ENCODE measurements at regions not wholly inside any gene's neighbourhood (a gene's known extent, or its start where the extent isn't known, plus 50 kb on each side); places are given as distances from the start of the nearest gene placed in this dataset.

- DNase-seq (ENCODE audit: low spot score) = no peak
These were observed 242.9 kb downstream of the HAUS1 start for GRCh38 chr18:46346896-46347630.

GRCh38 chr18:46350598-46351159 lies 246.5 kb downstream of the HAUS1 start:
- DNase-seq (ENCODE audit: low spot score) = no peak

- no peak for DNase-seq (ENCODE audit: low spot score)
These were observed 248.5 kb downstream of the HAUS1 start for GRCh38 chr18:46352520-46353250.

GRCh38 chr18:46353460-46353859 lies 249.3 kb downstream of the HAUS1 start:
- no peak for DNase-seq (ENCODE audit: low spot score)

- no peak for DNase-seq (ENCODE audit: low spot score)
These were observed 252.3 kb downstream of the HAUS1 start for GRCh38 chr18:46356278-46357033.

- no peak for DNase-seq (ENCODE audit: low spot score)
These were observed 256.0 kb downstream of the HAUS1 start for GRCh38 chr18:46360102-46360699.

GRCh38 chr18:46360866-46361265 lies 256.7 kb downstream of the HAUS1 start:
- DNase-seq (ENCODE audit: low spot score) = no peak

GRCh38 chr18:46362533-46362932 lies 258.3 kb downstream of the HAUS1 start:
- no peak for DNase-seq (ENCODE audit: low spot score)

GRCh38 chr18:46364048-46364447 lies 259.9 kb downstream of the HAUS1 start:
- DNase-seq (ENCODE audit: low spot score) = no peak

GRCh38 chr18:46366201-46366600 lies 262.0 kb downstream of the HAUS1 start:
- no peak for DNase-seq (ENCODE audit: low spot score)

- DNase-seq (ENCODE audit: low spot score) = no peak
These were observed 262.7 kb downstream of the HAUS1 start for GRCh38 chr18:46366751-46367376.

GRCh38 chr18:46369323-46369722 lies 265.1 kb downstream of the HAUS1 start:
- DNase-seq (ENCODE audit: low spot score) = no peak

GRCh38 chr18:46370898-46371297 lies 266.7 kb downstream of the HAUS1 start:
- DNase-seq (ENCODE audit: low spot score) = no peak

- no peak for DNase-seq (ENCODE audit: low spot score)
These were observed 268.5 kb downstream of the HAUS1 start for GRCh38 chr18:46372670-46373069.

- no peak for DNase-seq (ENCODE audit: low spot score)
These were observed 268.9 kb downstream of the HAUS1 start for GRCh38 chr18:46373131-46373530.

- no peak for DNase-seq (ENCODE audit: low spot score)
These were observed 269.6 kb downstream of the HAUS1 start for GRCh38 chr18:46373791-46374190.

- DNase-seq (ENCODE audit: low spot score) = no peak
These were observed 270.7 kb downstream of the HAUS1 start for GRCh38 chr18:46374850-46375249.

GRCh38 chr18:46377557-46377956 lies 273.4 kb downstream of the HAUS1 start:
- no peak for DNase-seq (ENCODE audit: low spot score)

GRCh38 chr18:46378126-46378863 lies 274.1 kb downstream of the HAUS1 start:
- DNase-seq (ENCODE audit: low spot score) = no peak

- no peak for DNase-seq (ENCODE audit: low spot score)
These were observed 274.7 kb downstream of the HAUS1 start for GRCh38 chr18:46378864-46379207.

GRCh38 chr18:46379323-46379950 lies 275.3 kb downstream of the HAUS1 start:
- no peak for DNase-seq (ENCODE audit: low spot score)
